IMR-90 (cell line): ENCODE measurements at regions not wholly inside any gene's neighbourhood (a gene's known extent, or its start where the extent isn't known, plus 50 kb on each side); places are given as distances from the start of the nearest gene placed in this dataset.

Experiments used
- ATAC-seq: fragments of 200-7000 bp; cut with Tn5 transposase; 2 replicates; pipeline ENCODE4 v1.9.1; 2020; ENCODE audit warnings: low read depth, mild to moderate bottlenecking, moderate library complexity
- BruUV-seq: library from RNA; stranded (reverse); fragments of 400-500 nt; replicated peaks from 2 replicates; lab custom pipeline; 2021; lab: Mats Ljungman, UMichigan
- CTCF ChIA-PET: fragments of 300-600 bp; formaldehyde crosslinking; extraction: SDS; loops from one replicate; lab custom pipeline; 2021; ENCODE audit warnings: antibody characterized with exemption; lab: Yijun Ruan, JAX
- POLR2A ChIA-PET: fragments of 300-600 bp; sonication (Branson Sonifier 250); formaldehyde crosslinking; loops from one replicate; lab custom pipeline; 2022; ENCODE audit warnings: antibody characterized with exemption; ENCODE audit not compliant: unreplicated experiment; lab: Charles Lee
- DNase-seq: peaks from one replicate; pipeline ENCODE4 v3.0.0; 2013
- H2AFZ ChIP-seq: replicated peaks from 2 replicates; pipeline ENCODE3; 2013; ENCODE audit warnings: low read length, mild to moderate bottlenecking; ENCODE audit not compliant: poor library complexity
- H2AK5ac ChIP-seq: 2 replicates; pipeline ENCODE4 v1.6.1; 2013; ENCODE audit warnings: low read depth, low read length, inconsistent platforms
- H2AK9ac ChIP-seq: replicated peaks from 2 replicates; pipeline ENCODE3; 2013; ENCODE audit warnings: mild to moderate bottlenecking, low read depth, low read length, moderate library complexity; ENCODE audit not compliant: poor library complexity
- H2BK120ac ChIP-seq: 2 replicates; pipeline ENCODE4 v1.6.1; 2013; ENCODE audit warnings: low read depth, low read length, inconsistent platforms
- H2BK15ac ChIP-seq: 3 replicates; pipeline ENCODE4 v1.6.1; 2013; ENCODE audit warnings: low read depth, low read length, inconsistent platforms
- H2BK20ac ChIP-seq: 2 replicates; pipeline ENCODE4 v1.6.1; 2013; ENCODE audit warnings: low read depth, mild to moderate bottlenecking, inconsistent platforms, low read length, moderate library complexity
- H2BK5ac ChIP-seq: 2 replicates; pipeline ENCODE4 v1.6.1; 2013; ENCODE audit warnings: mild to moderate bottlenecking, low read depth, low read length, inconsistent platforms; ENCODE audit not compliant: poor library complexity, severe bottlenecking
- H3K14ac ChIP-seq: replicated peaks from 2 replicates; pipeline ENCODE4 v1.6.1; 2013; ENCODE audit warnings: low read depth, low read length, inconsistent platforms
- H3K18ac ChIP-seq: 2 replicates; pipeline ENCODE4 v1.6.1; 2013; ENCODE audit warnings: low read depth, low read length, control low read depth
- H3K23ac ChIP-seq: 2 replicates; pipeline ENCODE4 v1.6.1; 2013; ENCODE audit warnings: low read depth, low read length, inconsistent platforms
- H3K27ac ChIP-seq: 2 replicates; pipeline ENCODE4 v1.5.1; 2013; ENCODE audit warnings: mild to moderate bottlenecking, control low read depth, low read length; ENCODE audit not compliant: insufficient read depth
- H3K27me3 ChIP-seq: 2 replicates; pipeline ENCODE4 v1.6.1; 2013; ENCODE audit warnings: low read length; ENCODE audit not compliant: control insufficient read depth, insufficient read depth
- H3K36me3 ChIP-seq: 2 replicates; pipeline ENCODE4 v1.6.1; 2013; ENCODE audit warnings: low read length, mixed read lengths; ENCODE audit not compliant: control insufficient read depth, insufficient read depth
- H3K4ac ChIP-seq: 2 replicates; pipeline ENCODE4 v1.6.1; 2013; ENCODE audit warnings: low read depth, low read length, inconsistent platforms
- H3K4me1 ChIP-seq: 2 replicates; pipeline ENCODE4 v1.6.1; 2013; ENCODE audit warnings: low read length, mixed read lengths; ENCODE audit not compliant: control insufficient read depth, insufficient read depth
- H3K4me2 ChIP-seq: 2 replicates; pipeline ENCODE4 v1.6.1; 2013; ENCODE audit warnings: low read depth, mild to moderate bottlenecking, control low read depth, low read length, moderate library complexity
- H3K4me3 ChIP-seq: 2 replicates; pipeline ENCODE4 v1.5.1; 2013; ENCODE audit warnings: low read depth, mild to moderate bottlenecking, control low read depth, low read length, moderate library complexity; ENCODE audit not compliant: insufficient read depth
- H3K56ac ChIP-seq: 2 replicates; pipeline ENCODE4 v1.6.1; 2013; ENCODE audit warnings: low read length, inconsistent platforms; ENCODE audit not compliant: insufficient read depth; ENCODE audit errors: extremely low read depth
- H3K79me1 ChIP-seq, 2 experiments: 2 replicates each; pipeline ENCODE4 v1.6.1; 2013; ENCODE audit warnings: low read length in 2 of 2, inconsistent platforms in 1 of 2, low read depth in 1 of 2
- H3K9ac ChIP-seq: 2 replicates; pipeline ENCODE4 v1.6.1; 2013; ENCODE audit warnings: low read depth, low read length, control low read depth
- H3K9me1 ChIP-seq: 2 replicates; pipeline ENCODE4 v1.6.1; 2013; ENCODE audit warnings: low read length, inconsistent platforms; ENCODE audit not compliant: insufficient read depth
- H3K9me3 ChIP-seq: 2 replicates; pipeline ENCODE4 v1.6.1; 2013; ENCODE audit warnings: low read length; ENCODE audit not compliant: control insufficient read depth, insufficient read depth
- H4K20me1 ChIP-seq: 2 replicates; pipeline ENCODE4 v1.6.1; 2013; ENCODE audit warnings: low read length, inconsistent platforms; ENCODE audit not compliant: insufficient read depth
- H4K5ac ChIP-seq: 2 replicates; pipeline ENCODE4 v1.6.1; 2013; ENCODE audit warnings: mild to moderate bottlenecking, low read depth, low read length, control low read depth
- H4K8ac ChIP-seq, 2 experiments: 2 replicates each; pipeline ENCODE4 v1.6.1; 2013; ENCODE audit warnings: low read depth in 2 of 2, low read length in 2 of 2, control low read depth in 1 of 2, inconsistent platforms in 1 of 2
- H4K91ac ChIP-seq: 2 replicates; pipeline ENCODE4 v1.6.1; 2013; ENCODE audit warnings: low read depth, low read length, inconsistent platforms; ENCODE audit not compliant: insufficient read depth
- BHLHE40 ChIP-seq: fragments of 150-350 bp; IDR thresholded peaks from 2 replicates; pipeline ENCODE4 v1.6.1; 2016; ENCODE audit warnings: mild to moderate bottlenecking, low read depth, low read length
- WGBS, 2 experiments: methylation state at CpG; one replicate each; pipeline versions ENCODE4 v1.1.5 to v1.1.7; 2013; ENCODE audit warnings: missing lambda C conversion rate in 2 of 2; ENCODE audit not compliant: insufficient read length in 1 of 2; ENCODE audit errors: extremely low coverage in 2 of 2; 5-methylcytosine and 5-hydroxymethylcytosine counted together
- dilution Hi-C: fragments of 300-500 bp; cut with HindIII; formaldehyde crosslinking; loops from one replicate; pipeline ENCODE4 v1.14.3; 2018; ENCODE audit warnings: low sequenced_read_pairs; ENCODE audit not compliant: unreplicated experiment
- in situ Hi-C: fragments of 300-500 bp; cut with MboI; formaldehyde crosslinking; loops from 3 replicates; pipeline ENCODE4 v1.14.3; 2019; ENCODE audit warnings: low sequenced_read_pairs, inconsistent platforms, mixed read lengths
- intact Hi-C: fragments of 100-400 bp; cut with micrococcal nuclease; formaldehyde crosslinking; loops from 2 replicates; pipeline ENCODE4 v1.10.0; 2022

DNA sequence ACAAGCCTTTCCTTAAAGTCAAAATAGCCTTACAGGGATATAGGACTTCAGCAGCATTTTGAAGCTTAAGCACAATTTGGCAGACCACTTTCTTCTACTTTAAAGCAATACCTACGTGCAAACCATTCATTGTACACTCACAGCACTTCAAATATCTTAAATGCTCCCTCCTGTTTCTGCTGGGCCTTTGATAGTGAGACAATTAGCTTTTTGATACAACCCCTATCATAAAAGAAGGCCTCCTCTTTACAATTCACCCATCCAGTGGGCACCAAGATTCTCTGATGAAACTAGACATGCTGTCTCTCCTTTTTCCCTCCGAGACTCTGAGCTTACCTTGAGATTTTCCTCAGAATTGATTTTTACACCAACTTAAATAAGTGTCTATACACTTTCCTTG, 157.5 kb upstream of the FAR2 start:
- H2BK5ac ChIP-seq: no peak overlapping the region
- H2BK20ac ChIP-seq: no peak overlapping the region
- no peak overlapping the region for H3K4ac ChIP-seq
- DNase-seq: no peak
- H3K9ac ChIP-seq: no peak overlapping the region
- H2BK15ac ChIP-seq: no peak overlapping the region
- no peak overlapping the region for H2BK120ac ChIP-seq
- H2AFZ ChIP-seq: no peak overlapping the region
- H3K27me3 ChIP-seq: no peaks in the 10 kb centered on the region
- H3K14ac ChIP-seq: no peak overlapping the region
- TF ChIP-seq BHLHE40: no peak
- ChIA-PET POLR2A (no interaction called here), CTCF (no interaction called here)
- no peak overlapping the region for H4K8ac ChIP-seq
- no peaks in the 10 kb centered on the region for H4K20me1 ChIP-seq
- in situ Hi-C loops: loop anchor here (25.0 kb wide), 1 partner anchor 1254 kb away; no protein-coding TSS in a partner anchor
- ATAC-seq: no peak
- H3K27ac ChIP-seq: no peak overlapping the region
- H3K36me3 ChIP-seq: no peaks in the 10 kb centered on the region
- H2AK9ac ChIP-seq: no peak overlapping the region
- H3K56ac ChIP-seq: no peak overlapping the region
- H3K4me2 ChIP-seq: no peak overlapping the region
- H3K18ac ChIP-seq: no peak overlapping the region
- no peak overlapping the region for H2AK5ac ChIP-seq
- no TSS peak for BruUV-seq
- dilution Hi-C loops: no loop called here
- H3K23ac ChIP-seq: no peak overlapping the region
- intact Hi-C loops: loop anchor here (10.0 kb wide), 2 partner anchors 1027 to 1257 kb away; no protein-coding TSS in a partner anchor
- no peak overlapping the region for H3K4me3 ChIP-seq
- H3K4me1 ChIP-seq: no peaks in the 10 kb centered on the region
- no peaks in the 10 kb centered on the region for H3K9me3 ChIP-seq
- H4K91ac ChIP-seq: no peak overlapping the region
- H4K5ac ChIP-seq: no peak overlapping the region
- no CpG with 5 or more reads among the region's 2 CpGs for WGBS, 2 experiments
- no peaks in the 10 kb centered on the region for H3K79me1 ChIP-seq
- H3K9me1 ChIP-seq: no peaks in the 10 kb centered on the region
